ENCODE measurements at regions not wholly inside any gene's neighbourhood (a gene's known extent, or its start where the extent isn't known, plus 50 kb on each side); places are given as distances from the start of the nearest gene placed in this dataset.

GRCh38 chr7:51481421-51481820, 164.8 kb upstream of the COBL start:
- TF ChIP-seq FOSL1 (IDR thresholded peaks at IDR 0.05; ENCODE audit: insufficient read depth, low read depth, low read length) (no peak), BRCA1 (IDR thresholded peaks at IDR 0.05; ENCODE audit: low read depth, low read length) (no peak), POLR2AphosphoS5 (IDR thresholded peaks at IDR 0.05; ENCODE audit: low read depth, low read length) (no peak), CTCF (IDR thresholded peaks at IDR 0.05; ENCODE audit: control extremely low read depth in 1 of 3, insufficient read depth in 1 of 3, low read depth in 1 of 3, low read length in 3 of 3) (no peak), CREB1 (IDR thresholded peaks at IDR 0.05) (no peak), RAD21 (IDR thresholded peaks at IDR 0.05 in 1 of 2, conservative IDR thresholded peaks at IDR 0.05 in 1 of 2; ENCODE audit: low read depth in 2 of 2, low read length in 2 of 2) (no peak), CEBPB (IDR thresholded peaks at IDR 0.05; ENCODE audit: low read depth, low read length) (no peak), CHD7 (IDR thresholded peaks at IDR 0.05; ENCODE audit: insufficient replicate concordance, low read length) (no peak), SP2 (IDR thresholded peaks at IDR 0.05; ENCODE audit: low read length) (no peak)

Data from H1 (cell line).